ENCODE measurements at regions not wholly inside any gene's neighbourhood (a gene's known extent, or its start where the extent isn't known, plus 50 kb on each side); places are given as distances from the start of the nearest gene placed in this dataset.

DNA sequence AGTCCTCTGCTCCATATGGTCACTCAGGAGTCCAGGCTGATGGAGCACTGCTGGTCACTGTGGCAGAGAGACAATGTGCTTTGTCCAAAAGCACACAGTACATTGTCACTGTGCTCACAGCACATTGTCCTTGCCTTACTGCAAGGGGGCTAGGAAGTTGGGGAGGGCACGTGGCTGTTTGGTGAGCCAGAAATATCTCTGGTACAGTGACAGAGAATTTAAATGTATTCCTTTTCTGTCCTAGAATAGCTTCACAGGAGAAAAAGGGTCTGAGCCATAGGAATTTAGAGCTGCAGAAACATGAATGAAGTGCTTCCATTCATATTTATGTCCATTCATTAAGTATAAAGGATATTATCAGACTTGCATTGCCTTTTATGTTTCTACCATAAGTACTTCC, 110.8 kb upstream of the TRIM2 start:
- TF ChIP-seq, protein P1, sequence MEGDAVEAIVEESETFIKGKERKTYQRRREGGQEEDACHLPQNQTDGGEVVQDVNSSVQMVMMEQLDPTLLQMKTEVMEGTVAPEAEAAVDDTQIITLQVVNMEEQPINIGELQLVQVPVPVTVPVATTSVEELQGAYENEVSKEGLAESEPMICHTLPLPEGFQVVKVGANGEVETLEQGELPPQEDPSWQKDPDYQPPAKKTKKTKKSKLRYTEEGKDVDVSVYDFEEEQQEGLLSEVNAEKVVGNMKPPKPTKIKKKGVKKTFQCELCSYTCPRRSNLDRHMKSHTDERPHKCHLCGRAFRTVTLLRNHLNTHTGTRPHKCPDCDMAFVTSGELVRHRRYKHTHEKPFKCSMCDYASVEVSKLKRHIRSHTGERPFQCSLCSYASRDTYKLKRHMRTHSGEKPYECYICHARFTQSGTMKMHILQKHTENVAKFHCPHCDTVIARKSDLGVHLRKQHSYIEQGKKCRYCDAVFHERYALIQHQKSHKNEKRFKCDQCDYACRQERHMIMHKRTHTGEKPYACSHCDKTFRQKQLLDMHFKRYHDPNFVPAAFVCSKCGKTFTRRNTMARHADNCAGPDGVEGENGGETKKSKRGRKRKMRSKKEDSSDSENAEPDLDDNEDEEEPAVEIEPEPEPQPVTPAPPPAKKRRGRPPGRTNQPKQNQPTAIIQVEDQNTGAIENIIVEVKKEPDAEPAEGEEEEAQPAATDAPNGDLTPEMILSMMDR (IDR thresholded peaks at IDR 0.05) = no peak
- TF ChIP-seq POLR2A (IDR thresholded peaks at IDR 0.05; ENCODE audit: low read depth) = no peak

All from esophagus muscularis mucosa (tissue), 3 donors.